Endodermal cell (in vitro differentiated cells): ENCODE measurements at regions not wholly inside any gene's neighbourhood (a gene's known extent, or its start where the extent isn't known, plus 50 kb on each side); places are given as distances from the start of the nearest gene placed in this dataset.

Source experiments
- DNase-seq: peaks from one replicate; pipeline ENCODE4 v3.0.0-alpha.2; 2017
- H3K27ac ChIP-seq: 2 replicates; pipeline ENCODE4 v1.5.1; 2013; ENCODE audit warnings: mild to moderate bottlenecking, low read depth, low read length, moderate library complexity
- H3K27me3 ChIP-seq: 2 replicates; pipeline ENCODE4 v1.6.1; 2013; ENCODE audit warnings: mild to moderate bottlenecking, low read length, moderate library complexity; ENCODE audit not compliant: insufficient read depth, control insufficient read depth, poor library complexity, severe bottlenecking
- H3K36me3 ChIP-seq: 2 replicates; pipeline ENCODE4 v1.7.0; 2013; ENCODE audit warnings: mild to moderate bottlenecking, low read length, moderate library complexity; ENCODE audit not compliant: control insufficient read depth, insufficient read depth
- H3K4me1 ChIP-seq: one replicate; pipeline ENCODE4 v1.7.0; 2013; ENCODE audit warnings: low read length; ENCODE audit not compliant: control insufficient read depth, insufficient read depth
- H3K4me3 ChIP-seq: 2 replicates; pipeline ENCODE4 v1.5.1; 2013; ENCODE audit warnings: mild to moderate bottlenecking, low read length, moderate library complexity
- H3K9ac ChIP-seq: 2 replicates; pipeline ENCODE4 v1.6.1; 2013; ENCODE audit warnings: mild to moderate bottlenecking, low read length, moderate library complexity; ENCODE audit not compliant: poor library complexity, severe bottlenecking; ENCODE audit errors: extremely low read depth
- H3K9me3 ChIP-seq: 2 replicates; pipeline ENCODE4 v1.6.1; 2013; ENCODE audit warnings: mild to moderate bottlenecking, low read length, moderate library complexity; ENCODE audit not compliant: control insufficient read depth
- H3K27ac Mint-ChIP-seq: 2 replicates; pipeline ENCODE4 v1.8.0; 2020; ENCODE audit warnings: mixed read lengths
- H3K27me3 Mint-ChIP-seq: 2 replicates; pipeline ENCODE4 v1.8.0; 2021; ENCODE audit warnings: mild to moderate bottlenecking, mixed read lengths; ENCODE audit not compliant: insufficient read depth
- H3K36me3 Mint-ChIP-seq: 2 replicates; pipeline ENCODE4 v1.8.0; 2020; ENCODE audit warnings: low read depth, mixed read lengths
- H3K4me1 Mint-ChIP-seq: 2 replicates; pipeline ENCODE4 v1.8.0; 2020; ENCODE audit warnings: mixed read lengths
- H3K4me3 Mint-ChIP-seq: 2 replicates; pipeline ENCODE4 v1.8.0; 2020; ENCODE audit warnings: mild to moderate bottlenecking, moderate library complexity, mixed read lengths
- H3K9me3 Mint-ChIP-seq: 2 replicates; pipeline ENCODE4 v1.8.0; 2020; ENCODE audit warnings: mild to moderate bottlenecking, mixed read lengths
- CTCF ChIP-seq: fragments of 200-600 bp; sonication (generic); conservative IDR thresholded peaks from 2 replicates; pipeline ENCODE4 v1.5.0; 2021; ENCODE audit warnings: antibody characterized with exemption, mild to moderate bottlenecking
- WGBS, 2 experiments: methylation state at CpG; one replicate each; pipeline versions ENCODE4 v1.1.5 to v1.1.7; 2013; ENCODE audit warnings: missing lambda C conversion rate in 2 of 2, mixed read lengths in 1 of 2; ENCODE audit not compliant: insufficient coverage in 1 of 2, insufficient read length in 1 of 2; 5-methylcytosine and 5-hydroxymethylcytosine counted together

GRCh38 chr20:12790859-12791258 lies 217.9 kb upstream of the SPTLC3 start:
- H3K36me3 ChIP-seq = no peaks in the 10 kb centered on the region
- H3K27me3 Mint-ChIP-seq = no peaks in the 10 kb centered on the region
- DNase-seq = no peak
- no peaks in the 10 kb centered on the region for H3K9me3 Mint-ChIP-seq
- no peak overlapping the region for H3K9ac ChIP-seq
- H3K27ac Mint-ChIP-seq = no peak overlapping the region
- no peaks in the 10 kb centered on the region for H3K36me3 Mint-ChIP-seq
- H3K9me3 ChIP-seq = no peaks in the 10 kb centered on the region
- no peak overlapping the region for H3K4me3 ChIP-seq
- H3K27me3 ChIP-seq = no peaks in the 10 kb centered on the region
- H3K4me1 Mint-ChIP-seq = peaks cover 11% of the 10 kb centered on the region
- no peak overlapping the region for H3K4me3 Mint-ChIP-seq
- H3K4me1 ChIP-seq = no peaks in the 10 kb centered on the region
- H3K27ac ChIP-seq = no peak overlapping the region
- TF ChIP-seq CTCF = no peak
- 90% methylated on average over 1 of the region's 1 CpG; no CpG with 5 or more reads in 1 of the 2 experiments for WGBS, 2 experiments

- Mint-ChIP-seq H3K4me1 (peaks cover 3% of the 10 kb centered on the region), H3K9me3 (peaks cover 3% of the 10 kb centered on the region), H3K27me3 (no peaks in the 10 kb centered on the region), H3K4me3 (no peak overlapping the region), H3K36me3 (no peaks in the 10 kb centered on the region), H3K27ac (no peak overlapping the region)
- Histone ChIP-seq H3K4me3 (no peak overlapping the region), H3K9me3 (no peaks in the 10 kb centered on the region), H3K9ac (no peak overlapping the region), H3K27ac (no peak overlapping the region), H3K4me1 (no peaks in the 10 kb centered on the region), H3K36me3 (no peaks in the 10 kb centered on the region), H3K27me3 (no peaks in the 10 kb centered on the region)
- peak; percentile 30 for TF ChIP-seq CTCF
- WGBS, 2 experiments = 70% methylated on average over 4 of the region's 4 CpGs; no CpG with 5 or more reads in 1 of the 2 experiments
- peak; percentile 72 for DNase-seq
These were observed 210.5 kb upstream of the SPTLC3 start for GRCh38 chr20:12798286-12798685.

GRCh38 chr20:12808006-12808567 lies 200.7 kb upstream of the SPTLC3 start:
- 100% methylated on average over 1 to 2 of the region's 2 CpGs for WGBS, 2 experiments
- H3K4me3 Mint-ChIP-seq = no peak overlapping the region
- Histone ChIP-seq H3K9ac (no peak overlapping the region), H3K4me3 (no peak overlapping the region), H3K27me3 (no peaks in the 10 kb centered on the region), H3K36me3 (no peaks in the 10 kb centered on the region), H3K27ac (no peak overlapping the region), H3K4me1 (no peaks in the 10 kb centered on the region), H3K9me3 (no peaks in the 10 kb centered on the region)
- no peaks in the 10 kb centered on the region for H3K4me1 Mint-ChIP-seq
- peaks cover 5% of the 10 kb centered on the region for H3K9me3 Mint-ChIP-seq
- peak; percentile 11 for TF ChIP-seq CTCF
- no peak overlapping the region for H3K27ac Mint-ChIP-seq
- no peak for DNase-seq
- H3K36me3 Mint-ChIP-seq = no peaks in the 10 kb centered on the region
- H3K27me3 Mint-ChIP-seq = no peaks in the 10 kb centered on the region
